GM13977 (cell line): ENCODE measurements at regions not wholly inside any gene's neighbourhood (a gene's known extent, or its start where the extent isn't known, plus 50 kb on each side); places are given as distances from the start of the nearest gene placed in this dataset.

Experiments
- DNase-seq: peaks from one replicate; pipeline ENCODE4 v3.0.0; 2012; ENCODE audit warnings: low spot score
- in situ Hi-C: fragments of 300-500 bp; cut with MboI; formaldehyde crosslinking; loops from one replicate; pipeline ENCODE4 v1.12.0; 2022; ENCODE audit warnings: low sequenced_read_pairs, low pct_unique_long_range_greater_than_20kb, mixed read lengths, inconsistent platforms; ENCODE audit not compliant: unreplicated experiment
- TF ChIP-seq, protein P1 (sequence below): IDR thresholded peaks from 2 replicates; pipeline ENCODE4 v1.5.1; 2012; ENCODE audit warnings: mild to moderate bottlenecking, control low read depth; ENCODE audit not compliant: insufficient read depth; ENCODE audit errors: extremely low read depth, missing control alignments

DNA sequence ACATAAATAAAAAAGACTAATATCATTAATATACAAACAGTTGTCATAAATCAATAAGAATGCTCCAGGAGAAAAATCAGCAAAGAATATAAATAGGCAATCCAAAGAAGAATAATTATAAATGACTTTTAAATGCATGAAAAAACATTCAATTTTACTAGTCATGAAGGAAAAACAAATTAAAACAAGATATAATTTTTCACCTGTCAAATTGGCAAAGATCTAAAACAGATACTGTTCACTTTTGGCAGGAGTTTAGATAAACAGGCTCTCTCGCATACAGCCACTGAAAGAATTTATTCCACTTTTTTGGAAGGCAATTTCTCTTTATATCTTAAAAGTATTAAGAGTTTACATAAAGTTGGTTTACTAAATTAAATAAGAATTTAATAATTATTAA is 176.8 kb upstream of the SETBP1 start:
- in situ Hi-C loops, result no loop called here
- TF ChIP-seq, protein P1, sequence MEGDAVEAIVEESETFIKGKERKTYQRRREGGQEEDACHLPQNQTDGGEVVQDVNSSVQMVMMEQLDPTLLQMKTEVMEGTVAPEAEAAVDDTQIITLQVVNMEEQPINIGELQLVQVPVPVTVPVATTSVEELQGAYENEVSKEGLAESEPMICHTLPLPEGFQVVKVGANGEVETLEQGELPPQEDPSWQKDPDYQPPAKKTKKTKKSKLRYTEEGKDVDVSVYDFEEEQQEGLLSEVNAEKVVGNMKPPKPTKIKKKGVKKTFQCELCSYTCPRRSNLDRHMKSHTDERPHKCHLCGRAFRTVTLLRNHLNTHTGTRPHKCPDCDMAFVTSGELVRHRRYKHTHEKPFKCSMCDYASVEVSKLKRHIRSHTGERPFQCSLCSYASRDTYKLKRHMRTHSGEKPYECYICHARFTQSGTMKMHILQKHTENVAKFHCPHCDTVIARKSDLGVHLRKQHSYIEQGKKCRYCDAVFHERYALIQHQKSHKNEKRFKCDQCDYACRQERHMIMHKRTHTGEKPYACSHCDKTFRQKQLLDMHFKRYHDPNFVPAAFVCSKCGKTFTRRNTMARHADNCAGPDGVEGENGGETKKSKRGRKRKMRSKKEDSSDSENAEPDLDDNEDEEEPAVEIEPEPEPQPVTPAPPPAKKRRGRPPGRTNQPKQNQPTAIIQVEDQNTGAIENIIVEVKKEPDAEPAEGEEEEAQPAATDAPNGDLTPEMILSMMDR, result no peak
- no peak for DNase-seq

DNA sequence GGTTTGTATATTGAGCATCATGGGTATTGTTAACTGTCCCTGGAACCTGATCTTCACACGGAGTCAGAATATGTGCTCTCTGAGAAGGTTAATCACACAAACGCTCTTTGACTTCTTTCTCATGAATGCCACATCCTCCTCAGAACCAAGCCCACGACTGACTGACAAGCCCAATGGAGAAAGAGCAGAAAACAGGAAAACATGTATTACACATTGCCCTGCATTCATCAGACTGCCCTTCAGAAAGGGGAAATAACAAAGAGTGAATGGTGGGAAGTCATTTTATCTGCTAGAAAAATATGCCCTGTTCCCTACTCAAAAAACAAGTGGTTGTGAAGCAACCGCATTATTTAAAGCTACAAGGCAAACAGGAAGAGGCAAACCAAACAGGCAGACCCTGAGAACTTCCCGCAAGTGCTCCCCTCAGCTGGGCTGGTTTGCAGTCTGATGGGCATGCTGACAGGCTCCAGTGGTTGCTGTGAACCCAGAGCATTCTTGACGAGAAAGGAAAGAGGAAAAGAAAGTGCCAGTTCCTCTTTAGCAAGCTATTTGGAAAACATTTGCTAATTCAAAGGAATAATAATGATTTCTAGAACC is 172.9 kb upstream of the SETBP1 start:
- TF ChIP-seq, protein P1, result no peak
- in situ Hi-C loops, result no loop called here
- DNase-seq, result no peak

DNA sequence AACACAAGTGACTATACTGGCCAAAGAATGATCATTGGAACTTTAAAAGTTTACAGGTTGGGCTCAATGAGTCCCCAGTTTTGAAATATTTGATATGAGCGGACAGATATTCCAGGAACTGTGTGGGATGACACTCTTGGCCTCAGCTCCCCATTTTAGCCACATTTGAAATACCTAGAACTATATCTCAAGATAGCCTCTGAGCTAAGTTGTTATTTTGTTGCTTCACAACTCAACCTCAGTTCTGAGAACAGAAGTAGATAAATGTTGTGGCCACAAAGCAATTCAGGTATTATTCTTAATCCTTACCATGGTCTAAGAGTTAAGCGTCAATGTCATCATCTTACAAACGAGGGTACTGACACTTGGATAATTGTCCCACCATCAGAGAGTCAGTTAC is 172.2 kb upstream of the SETBP1 start:
- in situ Hi-C loops, result no loop called here
- no peak for DNase-seq
- TF ChIP-seq, protein P1, result no peak

DNA sequence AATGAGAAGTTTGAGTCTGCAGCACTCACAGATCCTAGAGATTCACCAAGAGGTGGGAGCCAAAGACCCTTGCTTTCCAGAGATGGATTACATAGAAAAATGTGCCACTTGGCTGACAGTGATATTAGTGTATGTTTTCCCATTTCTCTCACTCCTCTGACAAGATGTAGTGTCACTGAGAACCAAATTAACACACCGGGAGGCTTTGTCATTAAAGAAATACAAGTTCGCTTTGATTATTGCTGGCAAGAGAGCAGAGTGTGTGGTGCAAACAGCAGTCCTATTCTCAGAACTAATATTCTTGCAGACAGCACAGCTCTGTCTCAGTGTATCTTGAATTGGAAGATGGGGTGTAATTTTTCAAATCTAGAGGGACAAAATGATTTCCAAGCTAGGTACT is 171.6 kb upstream of the SETBP1 start:
- in situ Hi-C loops, result no loop called here
- TF ChIP-seq, protein P1, result no peak
- no peak for DNase-seq

DNA sequence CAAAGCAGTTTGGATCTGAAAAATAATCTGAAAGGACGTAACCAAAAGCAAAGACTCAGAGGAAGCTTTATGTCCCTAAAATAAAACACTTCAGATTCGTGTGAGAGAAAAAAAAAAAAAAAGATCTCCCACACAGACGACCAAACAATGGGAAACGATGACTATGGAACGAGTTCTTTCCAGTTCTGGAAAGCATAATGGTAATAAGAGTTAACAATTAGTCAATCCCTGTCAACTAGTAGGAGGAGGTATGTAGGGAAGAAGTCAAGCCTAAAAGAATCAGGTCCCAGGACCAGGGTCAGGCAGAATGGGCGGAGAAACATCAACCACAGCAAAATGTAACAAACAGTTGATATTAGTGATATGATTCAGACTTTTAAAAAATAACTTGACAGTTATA is 170.3 kb upstream of the SETBP1 start:
- TF ChIP-seq, protein P1, result no peak
- in situ Hi-C loops, result no loop called here
- DNase-seq, result no peak

DNA sequence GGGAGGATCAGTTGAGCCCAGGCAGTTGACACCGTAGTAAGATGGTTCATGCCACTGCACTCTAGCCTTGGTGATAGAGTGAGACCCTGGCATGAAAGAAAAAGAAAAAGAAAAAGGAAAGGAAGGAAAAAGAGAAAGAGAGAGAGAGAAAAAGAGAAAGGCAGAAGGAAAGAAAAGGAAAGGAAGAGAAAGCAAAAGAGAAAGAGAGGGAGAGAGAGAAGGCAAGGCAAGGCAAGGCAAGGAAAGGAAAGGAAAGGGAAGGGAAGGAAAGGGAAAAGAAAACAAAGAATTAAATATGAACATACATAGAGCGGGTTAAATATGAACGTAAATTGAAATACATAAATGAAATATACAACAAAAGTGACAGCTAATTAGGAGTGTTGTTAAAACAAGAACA is 167.5 kb upstream of the SETBP1 start:
- TF ChIP-seq, protein P1, result no peak
- in situ Hi-C loops, result no loop called here
- DNase-seq, result no peak

DNA sequence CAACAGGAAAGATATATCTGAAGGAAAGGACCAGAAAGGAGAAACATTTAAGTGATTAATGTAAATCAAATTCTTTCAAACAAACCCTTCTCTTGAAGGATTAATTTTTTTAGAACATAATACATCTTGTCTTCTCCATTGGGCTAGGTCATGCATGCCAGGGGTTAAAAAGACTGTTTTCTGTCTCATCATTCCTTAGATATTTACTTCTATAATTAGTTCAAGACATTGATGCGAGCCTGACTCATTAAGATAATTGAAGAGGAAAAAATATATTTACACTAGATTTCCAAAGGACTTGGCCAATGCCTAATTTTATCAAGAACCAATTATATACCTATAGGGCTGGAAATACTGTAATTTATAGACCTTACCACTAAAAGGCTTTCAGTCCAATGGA is 166.6 kb upstream of the SETBP1 start:
- in situ Hi-C loops, result no loop called here
- no peak for DNase-seq
- TF ChIP-seq, protein P1, result no peak
